Adrenal gland (tissue), 5 donors: ENCODE measurements at regions not wholly inside any gene's neighbourhood (a gene's known extent, or its start where the extent isn't known, plus 50 kb on each side); places are given as distances from the start of the nearest gene placed in this dataset.
"Not testable (repeated sequence)": the region's sequence is repeated elsewhere in the genome, so short reads cannot be mapped to it uniquely, and the experiment has no call there.

ENCODE experiments used
- CTCF ChIP-seq, 6 experiments: fragments of 450-650 bp in 4 of 6; fragments of 200-600 bp in 2 of 6; sonication (generic) in 1 of 6; IDR thresholded peaks; 1 replicate in 5 of 6; 2 replicates in 1 of 6; pipeline versions ENCODE4 v1.5.1 to v1.8.0; 2016 to 2021; ENCODE audit warnings: antibody characterized with exemption in 6 of 6, mild to moderate bottlenecking in 2 of 6, moderate library complexity in 1 of 6
- POLR2A ChIP-seq, 2 donors: fragments of 450-650 bp; IDR thresholded peaks; one replicate each; pipeline ENCODE4 v1.6.1; 2017; ENCODE audit warnings: antibody characterized with exemption in 2 of 2, mild to moderate bottlenecking in 2 of 2, moderate library complexity in 1 of 2
- donor health status: DM: no; HTN: no; CAD: no.

GRCh38 chr2:111348316-111348715, 227.6 kb downstream of the BCL2L11 start:
- TF ChIP-seq CTCF, POLR2A (IDR thresholded peaks at IDR 0.05): not testable (repeated sequence)
